Superior temporal gyrus (tissue), 1 donor: ENCODE measurements at regions not wholly inside any gene's neighbourhood (a gene's known extent, or its start where the extent isn't known, plus 50 kb on each side); places are given as distances from the start of the nearest gene placed in this dataset.
"Not testable (repeated sequence)": the region's sequence is repeated elsewhere in the genome, so short reads cannot be mapped to it uniquely, and the experiment has no call there.

Experiments
- DNase-seq: peaks from one replicate; pipeline ENCODE4 v3.0.0-alpha.2; 2016; ENCODE audit errors: extremely low spot score

- no peak for DNase-seq
These were observed 115.6 kb upstream of the SPIN4 start for GRCh38 chrX:63466690-63467089.

- DNase-seq = no peak
These were observed 107.8 kb upstream of the SPIN4 start for GRCh38 chrX:63458981-63459380.

- no peak for DNase-seq
These were observed 102.4 kb upstream of the SPIN4 start for GRCh38 chrX:63453571-63453970.

GRCh38 chrX:63441717-63442116 is 90.6 kb upstream of the SPIN4 start:
- DNase-seq = no peak

GRCh38 chrX:63439580-63439979 is 88.4 kb upstream of the SPIN4 start:
- no peak for DNase-seq

- DNase-seq = no peak
These were observed 85.7 kb upstream of the SPIN4 start for GRCh38 chrX:63436865-63437264.

GRCh38 chrX:63434665-63435064 is 83.5 kb upstream of the SPIN4 start:
- no peak for DNase-seq

- DNase-seq = no peak
These were observed 83.1 kb upstream of the SPIN4 start for GRCh38 chrX:63434206-63434605.

- DNase-seq = no peak
These were observed 78.9 kb upstream of the SPIN4 start for GRCh38 chrX:63430026-63430425.

- no peak for DNase-seq
These were observed 77.2 kb upstream of the SPIN4 start for GRCh38 chrX:63428348-63428747.

GRCh38 chrX:63426519-63426918 is 75.4 kb upstream of the SPIN4 start:
- DNase-seq = no peak

- no peak for DNase-seq
These were observed 72.9 kb upstream of the SPIN4 start for GRCh38 chrX:63424063-63424462.

GRCh38 chrX:63421411-63421810 is 70.3 kb upstream of the SPIN4 start:
- no peak for DNase-seq

GRCh38 chrX:63418211-63418610 is 67.1 kb upstream of the SPIN4 start:
- DNase-seq = no peak

GRCh38 chrX:63417649-63418048 is 66.5 kb upstream of the SPIN4 start:
- no peak for DNase-seq

- not testable (repeated sequence) for DNase-seq
These were observed 58.8 kb upstream of the SPIN4 start for GRCh38 chrX:63409934-63410333.

GRCh38 chrX:63408050-63408449 is 56.9 kb upstream of the SPIN4 start:
- DNase-seq = no peak

GRCh38 chrX:63404332-63404731 is 53.2 kb upstream of the SPIN4 start:
- no peak for DNase-seq

GRCh38 chrX:63402106-63402505 is 51.0 kb upstream of the SPIN4 start:
- no peak for DNase-seq
